NAMALWA (cell line): ENCODE measurements at regions not wholly inside any gene's neighbourhood (a gene's known extent, or its start where the extent isn't known, plus 50 kb on each side); places are given as distances from the start of the nearest gene placed in this dataset.

ENCODE experiments used
- DNase-seq: peaks from one replicate; pipeline ENCODE4 v3.0.0-alpha.2; 2015; ENCODE audit warnings: low spot score

GRCh38 chrX:22395372-22395771, 122.7 kb downstream of the CBLL2 start:
- no peak for DNase-seq

GRCh38 chrX:22396408-22396807, 123.7 kb downstream of the CBLL2 start:
- DNase-seq = no peak

DNA sequence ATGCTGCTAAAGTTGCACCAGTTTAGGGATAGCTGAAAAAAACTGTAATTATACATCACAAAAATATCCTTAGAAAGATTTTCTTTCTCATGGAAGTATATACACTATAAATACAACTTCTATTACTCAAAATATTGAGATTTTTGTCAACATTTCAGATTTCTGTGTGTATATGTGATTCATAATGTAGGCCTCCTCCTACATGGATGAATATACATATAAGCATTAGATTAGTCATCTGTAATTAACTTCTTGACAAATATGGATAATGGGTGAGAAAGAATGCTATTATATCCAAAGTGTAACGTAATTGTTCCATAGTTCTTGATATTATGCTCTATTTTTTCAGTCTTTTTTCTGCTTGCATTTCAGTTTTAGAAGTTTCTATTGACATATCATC, 124.9 kb downstream of the CBLL2 start:
- DNase-seq = no peak

DNA sequence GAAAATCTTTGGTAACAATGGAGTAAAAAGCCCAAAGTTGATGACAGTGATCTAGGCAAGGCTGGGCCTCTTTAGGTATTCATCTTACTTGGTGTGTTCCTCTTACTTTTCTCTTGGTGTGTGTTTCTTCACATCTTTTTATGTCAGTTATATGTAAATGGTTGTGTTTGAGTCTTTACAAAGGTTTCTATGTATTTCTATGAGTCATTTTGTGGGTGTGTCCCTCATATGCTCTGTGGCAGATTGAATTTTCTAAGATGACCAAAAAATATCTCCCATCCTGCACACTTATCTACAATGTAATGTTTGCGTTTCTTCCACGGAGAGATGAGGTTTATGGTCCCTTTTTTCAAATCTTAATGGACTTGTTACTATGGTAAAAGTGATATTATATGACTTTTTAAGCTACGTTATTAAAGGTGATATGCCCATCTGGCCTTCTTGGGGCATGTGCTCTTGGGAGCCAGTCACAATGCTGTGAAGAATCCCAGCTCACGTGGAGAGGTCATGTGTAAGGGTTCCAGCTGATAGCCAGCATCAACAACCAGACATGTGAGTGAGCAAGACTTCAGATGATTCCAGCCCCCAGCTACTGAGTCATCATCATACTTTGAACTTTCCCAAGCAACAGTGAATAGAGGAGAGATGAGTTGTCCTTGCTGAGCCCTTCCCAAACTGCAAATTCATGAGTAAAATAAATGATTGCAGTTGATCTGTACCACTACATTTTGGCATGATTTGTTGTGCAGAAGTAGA, 126.9 kb downstream of the CBLL2 start:
- DNase-seq = no peak

GRCh38 chrX:22404297-22404696, 131.6 kb downstream of the CBLL2 start:
- no peak for DNase-seq

DNA sequence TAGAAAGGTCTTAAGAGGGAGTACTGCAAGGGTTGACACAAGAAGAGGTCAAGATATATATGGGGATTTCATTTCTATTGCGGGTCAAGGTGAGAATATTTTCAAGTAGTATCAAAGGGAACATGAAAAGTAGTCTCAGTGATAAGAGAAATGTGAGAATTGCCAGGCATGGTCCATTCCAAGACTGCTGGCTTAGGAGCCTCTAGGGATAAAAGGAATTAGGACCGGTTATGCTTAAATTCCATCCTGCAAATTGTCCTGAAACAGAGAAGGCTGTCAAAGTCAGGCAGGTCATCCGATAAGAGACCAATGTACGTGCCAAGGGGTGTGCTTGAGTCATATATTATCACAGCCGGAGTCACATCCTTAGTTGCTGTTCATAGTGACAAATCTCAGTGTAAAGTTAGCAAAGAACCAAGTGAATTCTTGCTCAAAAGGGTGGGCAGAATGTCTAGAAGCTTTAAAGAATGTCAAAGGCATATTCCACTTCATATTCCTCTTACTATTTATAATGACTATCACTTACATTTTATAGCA, 133.6 kb downstream of the CBLL2 start:
- no peak for DNase-seq

GRCh38 chrX:22409418-22409817, 136.7 kb downstream of the CBLL2 start:
- no peak for DNase-seq

- no peak for DNase-seq
These were observed 151.6 kb downstream of the CBLL2 start for GRCh38 chrX:22424122-22424915.

DNA sequence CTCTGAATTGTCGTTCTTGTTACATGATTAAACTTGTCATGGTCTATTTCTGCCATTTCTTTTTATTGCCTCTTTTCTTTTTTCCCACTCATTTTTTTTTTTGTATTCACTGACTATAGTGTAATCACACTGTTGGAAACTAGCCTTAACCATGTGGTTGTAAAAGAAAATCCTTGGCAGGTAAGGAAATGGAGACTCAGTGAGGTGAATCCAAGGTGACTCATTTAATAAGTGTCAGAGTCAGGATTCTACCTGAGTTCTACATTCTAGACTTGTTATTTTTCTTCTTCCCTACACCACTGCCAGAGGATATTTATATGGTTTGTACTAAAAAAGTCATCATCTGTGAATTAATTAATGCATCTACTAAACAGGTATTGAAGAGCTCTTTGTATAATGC, 152.2 kb downstream of the CBLL2 start:
- no peak for DNase-seq

GRCh38 chrX:22429704-22430103, 157.0 kb downstream of the CBLL2 start:
- DNase-seq = no peak

GRCh38 chrX:22430701-22431100, 158.0 kb downstream of the CBLL2 start:
- DNase-seq = no peak

GRCh38 chrX:22433292-22434070, 160.8 kb downstream of the CBLL2 start:
- no peak for DNase-seq

DNA sequence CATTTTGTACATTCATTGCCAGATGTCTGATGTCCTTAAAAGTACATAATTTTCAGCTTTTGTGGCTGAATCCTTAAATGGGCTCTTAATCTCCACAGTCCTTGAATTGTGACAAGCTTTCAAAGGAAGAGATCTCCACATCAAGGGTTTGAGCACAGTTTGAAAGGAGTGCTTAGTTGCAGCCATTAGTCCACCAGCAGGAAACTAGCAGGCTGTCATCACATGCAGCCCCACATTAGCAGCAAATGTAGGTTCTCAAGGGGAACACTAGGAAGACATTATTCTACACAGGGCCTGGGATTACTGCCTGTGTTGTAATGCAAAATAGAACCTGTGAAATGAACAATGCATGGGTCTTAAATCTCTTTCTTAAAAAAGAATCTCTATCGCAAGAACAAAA, 173.2 kb downstream of the CBLL2 start:
- DNase-seq = no peak

DNA sequence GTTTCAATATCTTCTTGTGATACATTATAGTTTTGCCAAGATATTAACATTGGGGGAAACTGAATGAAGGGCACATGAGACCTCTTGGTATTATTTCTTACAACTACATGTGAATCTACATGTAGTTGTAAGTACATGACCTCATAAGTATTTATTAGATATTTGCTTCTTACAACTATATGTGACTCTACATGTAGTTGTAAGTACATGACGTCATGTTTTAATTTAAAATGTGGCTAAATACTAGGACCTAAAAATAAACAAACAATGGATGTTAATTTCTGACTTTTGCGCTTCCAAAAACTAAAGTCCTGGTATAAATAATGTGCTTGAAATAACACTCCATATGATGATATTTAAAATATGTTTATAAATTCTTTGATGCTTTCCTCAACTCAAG, 190.2 kb downstream of the CBLL2 start:
- DNase-seq = no peak

- DNase-seq = peak; percentile 2
These were observed 194.9 kb downstream of the CBLL2 start for GRCh38 chrX:22467571-22467970.

DNA sequence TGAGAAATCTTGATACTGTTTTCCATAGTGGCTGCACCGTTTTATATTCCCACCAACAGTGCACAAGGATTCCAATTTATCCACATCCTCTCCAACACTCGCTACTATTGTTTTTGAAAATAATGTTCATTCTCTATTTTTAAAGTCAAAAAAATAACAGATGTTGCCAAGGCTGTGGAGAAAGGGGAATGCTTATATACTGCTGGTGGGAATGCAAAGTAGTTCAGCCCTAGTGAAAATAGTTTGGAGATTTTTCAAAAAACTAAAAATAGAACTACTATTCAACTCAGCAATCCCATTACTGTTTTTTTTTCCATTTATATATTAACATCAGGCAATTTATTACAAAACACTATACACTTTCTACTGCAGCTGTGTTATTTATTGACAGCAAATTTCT, 208.7 kb downstream of the CBLL2 start:
- DNase-seq = no peak

DNA sequence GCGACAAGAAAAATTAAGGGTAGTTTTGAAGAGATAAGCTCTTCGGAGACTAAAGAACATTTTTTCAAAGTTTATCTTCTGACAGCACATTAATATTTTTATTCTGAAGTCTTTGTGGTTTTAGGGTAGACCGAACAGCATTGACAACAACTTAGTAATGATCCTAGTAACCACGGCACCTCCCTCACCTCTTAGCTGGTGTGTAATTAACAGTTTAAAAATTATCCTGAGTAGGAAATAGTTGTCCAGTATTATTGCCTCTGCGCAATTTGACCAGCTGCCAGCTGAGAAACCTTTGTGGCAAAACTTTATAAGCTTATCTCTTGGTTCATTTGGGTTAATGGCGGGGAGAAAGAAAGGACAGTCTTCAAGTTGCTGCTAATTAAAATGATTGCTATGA, 213.6 kb downstream of the CBLL2 start:
- no peak for DNase-seq

DNA sequence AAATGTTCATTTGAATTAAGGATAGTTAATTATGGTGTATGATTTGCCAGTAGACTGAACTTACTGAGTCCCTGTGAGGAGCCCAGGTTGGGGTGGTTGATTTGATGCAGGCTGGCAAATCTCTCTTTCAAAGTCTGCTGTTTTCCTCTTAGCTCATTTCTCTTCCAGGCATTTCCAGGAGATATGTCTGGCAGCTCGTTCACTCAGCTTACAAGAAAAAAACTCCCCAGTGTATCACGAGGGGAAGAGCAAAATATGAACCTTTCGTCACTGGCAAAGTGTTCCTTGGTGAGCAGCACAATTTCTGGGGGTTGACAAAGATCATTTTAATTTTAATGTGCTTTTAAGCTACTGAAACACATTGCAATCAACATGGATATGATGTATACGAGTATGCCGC, 244.2 kb downstream of the CBLL2 start:
- no peak for DNase-seq

- DNase-seq = no peak
These were observed 247.6 kb downstream of the CBLL2 start for GRCh38 chrX:22520128-22520828.

DNA sequence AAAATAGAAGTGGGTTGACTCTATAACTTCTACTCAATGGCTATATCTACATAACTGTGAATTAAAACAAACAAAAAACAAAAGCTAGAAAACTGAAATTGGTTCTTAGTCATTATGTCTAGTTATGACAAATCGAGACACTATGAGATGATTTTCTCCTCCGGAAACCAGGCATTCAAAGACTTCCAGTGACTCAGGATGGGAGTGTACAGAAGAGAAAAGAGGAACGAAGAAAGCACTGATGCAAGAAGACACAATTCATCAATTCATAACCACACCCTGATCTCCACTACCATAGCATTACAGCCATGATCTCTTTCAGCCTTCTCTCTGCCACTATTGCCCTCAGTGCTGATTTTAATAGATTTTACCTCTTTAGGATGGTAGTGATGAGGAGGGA, 253.6 kb downstream of the CBLL2 start:
- peak; percentile 14 for DNase-seq

GRCh38 chrX:22527302-22527701, 254.6 kb downstream of the CBLL2 start:
- DNase-seq = no peak

DNA sequence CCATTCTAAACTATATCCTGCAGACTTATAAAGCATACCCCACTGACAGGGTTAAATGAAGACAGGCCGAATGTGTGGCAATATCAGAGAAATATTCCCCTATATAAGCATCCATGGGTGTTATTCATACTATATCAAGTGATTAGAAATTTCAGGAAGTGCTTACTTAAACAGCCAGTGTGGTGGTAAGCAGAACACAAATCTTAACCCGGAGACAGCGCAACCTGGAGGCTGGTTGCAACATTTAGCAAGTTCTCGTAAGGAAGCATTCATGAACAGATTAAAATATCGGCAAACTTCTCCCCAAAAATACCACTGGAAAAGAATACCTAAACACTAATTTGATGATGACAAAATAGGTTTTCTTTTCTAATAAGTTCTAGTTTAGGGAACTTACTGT, 261.2 kb downstream of the CBLL2 start:
- peak; percentile 4 for DNase-seq
